Motor neuron (in vitro differentiated cells): ENCODE measurements at regions not wholly inside any gene's neighbourhood (a gene's known extent, or its start where the extent isn't known, plus 50 kb on each side); places are given as distances from the start of the nearest gene placed in this dataset.

Experiments
- ATAC-seq, 8 experiments: fragments of 200-7000 bp; cut with Tn5 transposase; replicated peaks in 6 of 8; 2 replicates each; pipeline ENCODE4 v1.8.0; 2021; ENCODE audit warnings: mild to moderate bottlenecking in 8 of 8, moderate library complexity in 8 of 8
- H3K27ac ChIP-seq, 2 donors: fragments of 250-450 bp; sonication (Bioruptor Pico); 2 replicates each; pipeline ENCODE4 v1.9.0; 2021; ENCODE audit warnings: antibody characterized with exemption in 2 of 2, mild to moderate bottlenecking in 2 of 2, moderate library complexity in 1 of 2
- H3K4me1 ChIP-seq, 2 donors: fragments of 250-450 bp; sonication (Bioruptor Pico); replicated peaks in 1 of 2; 2 replicates each; pipeline ENCODE4 v1.6.1; 2021; ENCODE audit warnings: antibody characterized with exemption in 2 of 2, mild to moderate bottlenecking in 2 of 2, moderate library complexity in 1 of 2
- H3K4me3 ChIP-seq, 5 donors: fragments of 250-450 bp; sonication (Bioruptor Pico); 2 replicates each; pipeline ENCODE4 v1.9.0; 2021; ENCODE audit warnings: antibody characterized with exemption in 5 of 5, mild to moderate bottlenecking in 5 of 5, moderate library complexity in 4 of 5
- WGBS, 10 experiments: fragments of 450-650 bp; shearing (Covaris generic); methylation state at CpG; one replicate each; pipeline ENCODE4 v1.0.0; 2022; 5-methylcytosine and 5-hydroxymethylcytosine counted together
- in situ Hi-C, 9 experiments: fragments of 400-800 bp; cut with MboI; loops; one replicate each; pipeline ENCODE4 v1.15.0; 2021; ENCODE audit warnings: low sequenced_read_pairs in 9 of 9, low pct_unique_long_range_greater_than_20kb in 2 of 9; ENCODE audit not compliant: unreplicated experiment in 9 of 9

GRCh38 chr7:53900856-53901528 lies 641.2 kb upstream of the VSTM2A start:
- Histone ChIP-seq H3K4me1 (no peaks in the 10 kb centered on the region), H3K4me3 (no peak overlapping the region), H3K27ac (no peak overlapping the region)
- WGBS, 10 experiments = 20 to 100% (median 89%) methylated on average over 2 to 9 of the region's 9 CpGs
- in situ Hi-C loops = no loop called here
- no peak for ATAC-seq

- Histone ChIP-seq H3K27ac (no peak overlapping the region), H3K4me1 (no peaks in the 10 kb centered on the region), H3K4me3 (no peak overlapping the region)
- peak in 1 of 8 experiments; percentile 12 for ATAC-seq
- in situ Hi-C loops = no loop called here
- WGBS, 10 experiments = 0 to 80% (median 60%) methylated on average over 1 to 3 of the region's 3 CpGs; no CpG with 5 or more reads in 5 of the 10 experiments
Observed at GRCh38 chr7:53904355-53904754, 637.8 kb upstream of the VSTM2A start.

- 0 to 95% (median 29%) methylated on average over 1 to 5 of the region's 5 CpGs; no CpG with 5 or more reads in 1 of the 10 experiments for WGBS, 10 experiments
Observed at GRCh38 chr7:53917637-53918036, 624.5 kb upstream of the VSTM2A start.

GRCh38 chr7:53920011-53920410 lies 622.2 kb upstream of the VSTM2A start:
- WGBS, 10 experiments = 5 to 100% (median 90%) methylated on average over 1 to 5 of the region's 5 CpGs; no CpG with 5 or more reads in 1 of the 10 experiments
- H3K4me3 ChIP-seq = no peak overlapping the region
- H3K4me1 ChIP-seq = peaks cover 0 to 19% of the 10 kb centered on the region in 2 donors
- in situ Hi-C loops = no loop called here
- no peak overlapping the region for H3K27ac ChIP-seq
- ATAC-seq = no peak

More at GRCh38 chr7:53917637-53918036, 624.5 kb upstream of the VSTM2A start:
- Histone ChIP-seq H3K4me3 (no peak overlapping the region), H3K27ac (no peak overlapping the region), H3K4me1 (peaks cover 0 to 19% of the 10 kb centered on the region in 2 donors)
- in situ Hi-C loops = no loop called here
- ATAC-seq = peak in 5 of 8 experiments; percentile 57 to 90 (median 89)

GRCh38 chr7:53940483-53940882 lies 601.7 kb upstream of the VSTM2A start:
- WGBS, 10 experiments = 5 to 100% (median 83%) methylated on average over 1 to 3 of the region's 3 CpGs
- Histone ChIP-seq H3K4me1 (no peaks in the 10 kb centered on the region), H3K4me3 (no peak overlapping the region), H3K27ac (no peak overlapping the region)
- in situ Hi-C loops = no loop called here
- ATAC-seq = no peak

- no peak overlapping the region for H3K27ac ChIP-seq
- H3K4me3 ChIP-seq = no peak overlapping the region
- ATAC-seq = peak in 6 of 8 experiments; percentile 67 to 94 (median 84)
- WGBS, 10 experiments = 0 to 64% (median 44%) methylated on average over 1 to 6 of the region's 6 CpGs
- peaks cover 0 to 12% of the 10 kb centered on the region in 2 donors for H3K4me1 ChIP-seq
- in situ Hi-C loops = no loop called here
Observed at GRCh38 chr7:53947732-53948131, 594.4 kb upstream of the VSTM2A start.

GRCh38 chr7:53965716-53966115 lies 576.5 kb upstream of the VSTM2A start:
- in situ Hi-C loops = no loop called here
- Histone ChIP-seq H3K4me3 (no peak overlapping the region), H3K4me1 (peaks cover 5 to 11% of the 10 kb centered on the region in 2 donors), H3K27ac (no peak overlapping the region)
- ATAC-seq = peak in 4 of 8 experiments; percentile 35 to 58 (median 46)
- WGBS, 10 experiments = 33 to 93% (median 79%) methylated on average over 2 to 3 of the region's 3 CpGs; no CpG with 5 or more reads in 2 of the 10 experiments

GRCh38 chr7:53983480-53983879 lies 558.7 kb upstream of the VSTM2A start:
- ATAC-seq = no peak
- in situ Hi-C loops = no loop called here
- 80% methylated on average over 2 of the region's 2 CpGs; no CpG with 5 or more reads in 9 of the 10 experiments for WGBS, 10 experiments

GRCh38 chr7:53984776-53985175 lies 557.4 kb upstream of the VSTM2A start:
- no peak overlapping the region for H3K27ac ChIP-seq
- peak in 3 of 8 experiments; percentile 24 to 76 (median 50) for ATAC-seq
- H3K4me1 ChIP-seq = no peaks in the 10 kb centered on the region
- WGBS, 10 experiments = 50 to 100% (median 68%) methylated on average over 2 to 3 of the region's 4 CpGs; no CpG with 5 or more reads in 6 of the 10 experiments
- H3K4me3 ChIP-seq = no peak overlapping the region
- in situ Hi-C loops = no loop called here

More at GRCh38 chr7:53983480-53983879, 558.7 kb upstream of the VSTM2A start:
- H3K4me3 ChIP-seq = no peak overlapping the region
- no peak overlapping the region for H3K27ac ChIP-seq
- H3K4me1 ChIP-seq = no peaks in the 10 kb centered on the region

GRCh38 chr7:53988376-53988775 lies 553.8 kb upstream of the VSTM2A start:
- Histone ChIP-seq H3K4me3 (no peak overlapping the region), H3K27ac (no peak overlapping the region), H3K4me1 (no peaks in the 10 kb centered on the region)
- 5 to 92% (median 81%) methylated on average over 1 to 2 of the region's 2 CpGs for WGBS, 10 experiments
- in situ Hi-C loops = no loop called here
- ATAC-seq = no peak

GRCh38 chr7:53993224-53993623 lies 549.0 kb upstream of the VSTM2A start:
- H3K27ac ChIP-seq = no peak overlapping the region
- in situ Hi-C loops = no loop called here
- H3K4me3 ChIP-seq = no peak overlapping the region
- WGBS, 10 experiments = 0 to 74% (median 25%) methylated on average over 1 to 3 of the region's 3 CpGs; no CpG with 5 or more reads in 4 of the 10 experiments
- ATAC-seq = peak in 2 of 8 experiments; percentile 19 to 48
- no peaks in the 10 kb centered on the region for H3K4me1 ChIP-seq

- peak in 2 of 8 experiments; percentile 40 to 59 for ATAC-seq
- Histone ChIP-seq H3K27ac (no peak overlapping the region), H3K4me1 (no peaks in the 10 kb centered on the region), H3K4me3 (no peak overlapping the region)
- WGBS, 10 experiments = 0 to 100% (median 39%) methylated on average over 1 of the region's 1 CpG; no CpG with 5 or more reads in 2 of the 10 experiments
- in situ Hi-C loops = no loop called here
Observed at GRCh38 chr7:53996876-53997275, 545.3 kb upstream of the VSTM2A start.

GRCh38 chr7:54014765-54015164 lies 527.4 kb upstream of the VSTM2A start:
- no peak overlapping the region for H3K27ac ChIP-seq
- in situ Hi-C loops = no loop called here
- H3K4me1 ChIP-seq = no peaks in the 10 kb centered on the region
- H3K4me3 ChIP-seq = no peak overlapping the region
- no peak for ATAC-seq
- 11 to 100% (median 85%) methylated on average over 1 to 2 of the region's 2 CpGs; no CpG with 5 or more reads in 2 of the 10 experiments for WGBS, 10 experiments

GRCh38 chr7:54015251-54015650 lies 526.9 kb upstream of the VSTM2A start:
- H3K27ac ChIP-seq = no peak overlapping the region
- peak in 3 of 8 experiments; percentile 25 to 38 (median 27) for ATAC-seq
- in situ Hi-C loops = no loop called here
- no peaks in the 10 kb centered on the region for H3K4me1 ChIP-seq
- WGBS, 10 experiments = 0 to 100% (median 37%) methylated on average over 1 to 2 of the region's 2 CpGs; no CpG with 5 or more reads in 2 of the 10 experiments
- no peak overlapping the region for H3K4me3 ChIP-seq
